ENCODE measurements at regions not wholly inside any gene's neighbourhood (a gene's known extent, or its start where the extent isn't known, plus 50 kb on each side); places are given as distances from the start of the nearest gene placed in this dataset.

- TF ChIP-seq CTCF (IDR thresholded peaks at IDR 0.05; ENCODE audit: insufficient read depth, low read depth, low read length, missing control alignments): no peak
- H3K4me3 ChIP-seq (ENCODE audit: low read depth, low read length): peak overlapping the region; percentile 63
- peak; percentile 48 for DNase-seq (ENCODE audit: low read depth)
Observed at GRCh38 chr3:150074697-150075416, 104.2 kb upstream of the PFN2 start.

- DNase-seq (ENCODE audit: low read depth): peak; percentile 55
- TF ChIP-seq CTCF (IDR thresholded peaks at IDR 0.05; ENCODE audit: insufficient read depth, low read depth, low read length, missing control alignments): no peak
- H3K4me3 ChIP-seq (ENCODE audit: low read depth, low read length): peak overlapping the region; percentile 63
Observed at GRCh38 chr3:150074277-150074676, 103.6 kb upstream of the PFN2 start.

- no peak for DNase-seq (ENCODE audit: low read depth)
- TF ChIP-seq CTCF (IDR thresholded peaks at IDR 0.05; ENCODE audit: insufficient read depth, low read depth, low read length, missing control alignments): no peak
- H3K4me3 ChIP-seq (ENCODE audit: low read depth, low read length): no peak overlapping the region
Observed at GRCh38 chr3:150073513-150073912, 102.8 kb upstream of the PFN2 start.

- no peak for DNase-seq (ENCODE audit: low read depth)
- TF ChIP-seq CTCF (IDR thresholded peaks at IDR 0.05; ENCODE audit: insufficient read depth, low read depth, low read length, missing control alignments): no peak
- H3K4me3 ChIP-seq (ENCODE audit: low read depth, low read length): no peak overlapping the region
Observed at GRCh38 chr3:150073031-150073430, 102.3 kb upstream of the PFN2 start.

GRCh38 chr3:150072576-150072975, 101.9 kb upstream of the PFN2 start:
- DNase-seq (ENCODE audit: low read depth): no peak
- no peak overlapping the region for H3K4me3 ChIP-seq (ENCODE audit: low read depth, low read length)
- no peak for TF ChIP-seq CTCF (IDR thresholded peaks at IDR 0.05; ENCODE audit: insufficient read depth, low read depth, low read length, missing control alignments)

GRCh38 chr3:150070271-150070670, 99.6 kb upstream of the PFN2 start:
- H3K4me3 ChIP-seq (ENCODE audit: low read depth, low read length): no peak overlapping the region
- DNase-seq (ENCODE audit: low read depth): no peak
- TF ChIP-seq CTCF (IDR thresholded peaks at IDR 0.05; ENCODE audit: insufficient read depth, low read depth, low read length, missing control alignments): no peak

- no peak for DNase-seq (ENCODE audit: low read depth)
- no peak overlapping the region for H3K4me3 ChIP-seq (ENCODE audit: low read depth, low read length)
- no peak for TF ChIP-seq CTCF (IDR thresholded peaks at IDR 0.05; ENCODE audit: insufficient read depth, low read depth, low read length, missing control alignments)
Observed at GRCh38 chr3:150069633-150070032, 98.9 kb upstream of the PFN2 start.

All from GM12865 (cell line).